NB4 (cell line): ENCODE measurements at regions not wholly inside any gene's neighbourhood (a gene's known extent, or its start where the extent isn't known, plus 50 kb on each side); places are given as distances from the start of the nearest gene placed in this dataset.

Experiments
- POLR2A ChIP-seq: IDR thresholded peaks from 2 replicates; pipeline ENCODE4 v1.6.1; 2011; ENCODE audit warnings: mild to moderate bottlenecking; ENCODE audit not compliant: insufficient read length; ENCODE audit errors: extremely low read depth
- TF ChIP-seq, protein P1 (sequence below): IDR thresholded peaks from one replicate; pipeline ENCODE4 v1.5.1; 2012; ENCODE audit warnings: low read depth, low read length

DNA sequence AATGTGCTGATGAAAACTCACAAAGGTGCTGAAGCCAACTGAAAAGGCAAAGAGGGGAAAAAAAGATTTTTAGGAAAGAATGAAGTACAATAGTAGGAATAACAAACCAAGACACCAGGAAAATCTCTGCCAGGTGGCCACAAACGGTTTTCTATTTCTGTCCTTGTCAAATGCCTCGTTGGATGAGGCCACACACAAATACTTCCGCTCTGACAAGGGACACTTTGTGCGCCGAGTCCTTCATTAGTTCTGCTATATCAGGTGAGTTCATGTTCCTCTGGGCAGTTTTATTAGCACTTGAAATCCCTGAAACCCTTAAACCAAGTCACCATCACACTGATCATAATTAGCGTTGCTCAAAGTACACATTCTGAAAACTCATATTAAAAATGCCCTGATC, 373.1 kb downstream of the VPS13C start:
- TF ChIP-seq, protein P1, sequence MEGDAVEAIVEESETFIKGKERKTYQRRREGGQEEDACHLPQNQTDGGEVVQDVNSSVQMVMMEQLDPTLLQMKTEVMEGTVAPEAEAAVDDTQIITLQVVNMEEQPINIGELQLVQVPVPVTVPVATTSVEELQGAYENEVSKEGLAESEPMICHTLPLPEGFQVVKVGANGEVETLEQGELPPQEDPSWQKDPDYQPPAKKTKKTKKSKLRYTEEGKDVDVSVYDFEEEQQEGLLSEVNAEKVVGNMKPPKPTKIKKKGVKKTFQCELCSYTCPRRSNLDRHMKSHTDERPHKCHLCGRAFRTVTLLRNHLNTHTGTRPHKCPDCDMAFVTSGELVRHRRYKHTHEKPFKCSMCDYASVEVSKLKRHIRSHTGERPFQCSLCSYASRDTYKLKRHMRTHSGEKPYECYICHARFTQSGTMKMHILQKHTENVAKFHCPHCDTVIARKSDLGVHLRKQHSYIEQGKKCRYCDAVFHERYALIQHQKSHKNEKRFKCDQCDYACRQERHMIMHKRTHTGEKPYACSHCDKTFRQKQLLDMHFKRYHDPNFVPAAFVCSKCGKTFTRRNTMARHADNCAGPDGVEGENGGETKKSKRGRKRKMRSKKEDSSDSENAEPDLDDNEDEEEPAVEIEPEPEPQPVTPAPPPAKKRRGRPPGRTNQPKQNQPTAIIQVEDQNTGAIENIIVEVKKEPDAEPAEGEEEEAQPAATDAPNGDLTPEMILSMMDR: no peak
- TF ChIP-seq POLR2A: no peak
